LNCaP clone FGC (cell line): ENCODE measurements at regions not wholly inside any gene's neighbourhood (a gene's known extent, or its start where the extent isn't known, plus 50 kb on each side); places are given as distances from the start of the nearest gene placed in this dataset.

ENCODE experiments used
- DNase-seq: peaks from one replicate; pipeline ENCODE4 v3.0.0-alpha.2; 2011; ENCODE audit warnings: low read depth
- H3K4me3 ChIP-seq: 2 replicates; pipeline ENCODE4 v1.5.1; 2011; ENCODE audit warnings: mild to moderate bottlenecking, low read depth, low read length, control low read depth
- TF ChIP-seq, protein P1 (sequence below): IDR thresholded peaks from 2 replicates; pipeline ENCODE4 v1.5.1; 2012; ENCODE audit warnings: mild to moderate bottlenecking; ENCODE audit not compliant: control insufficient read depth, insufficient read depth; ENCODE audit errors: extremely low read depth

DNA sequence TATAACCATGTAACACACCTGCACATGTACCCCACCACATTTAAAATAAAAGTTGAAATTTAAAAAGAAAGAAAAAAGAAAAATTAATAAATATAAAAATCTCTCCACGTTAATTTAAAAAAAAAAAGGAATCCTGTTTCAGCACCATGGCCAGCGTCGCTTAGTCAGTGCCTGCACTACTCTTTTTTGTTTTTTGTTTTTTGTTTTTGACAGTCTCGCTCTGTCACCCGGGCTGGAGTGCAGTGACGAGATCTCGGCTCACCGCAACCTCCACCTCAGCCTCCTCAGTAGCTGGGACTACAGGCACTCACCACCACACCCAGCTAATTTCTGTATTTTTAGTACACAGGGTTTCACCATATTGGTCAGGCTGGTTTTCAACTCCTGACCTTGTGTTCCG lies 835.9 kb downstream of the UQCRFS1 start:
- H3K4me3 ChIP-seq: no peak overlapping the region
- DNase-seq: no peak
- TF ChIP-seq, protein P1, sequence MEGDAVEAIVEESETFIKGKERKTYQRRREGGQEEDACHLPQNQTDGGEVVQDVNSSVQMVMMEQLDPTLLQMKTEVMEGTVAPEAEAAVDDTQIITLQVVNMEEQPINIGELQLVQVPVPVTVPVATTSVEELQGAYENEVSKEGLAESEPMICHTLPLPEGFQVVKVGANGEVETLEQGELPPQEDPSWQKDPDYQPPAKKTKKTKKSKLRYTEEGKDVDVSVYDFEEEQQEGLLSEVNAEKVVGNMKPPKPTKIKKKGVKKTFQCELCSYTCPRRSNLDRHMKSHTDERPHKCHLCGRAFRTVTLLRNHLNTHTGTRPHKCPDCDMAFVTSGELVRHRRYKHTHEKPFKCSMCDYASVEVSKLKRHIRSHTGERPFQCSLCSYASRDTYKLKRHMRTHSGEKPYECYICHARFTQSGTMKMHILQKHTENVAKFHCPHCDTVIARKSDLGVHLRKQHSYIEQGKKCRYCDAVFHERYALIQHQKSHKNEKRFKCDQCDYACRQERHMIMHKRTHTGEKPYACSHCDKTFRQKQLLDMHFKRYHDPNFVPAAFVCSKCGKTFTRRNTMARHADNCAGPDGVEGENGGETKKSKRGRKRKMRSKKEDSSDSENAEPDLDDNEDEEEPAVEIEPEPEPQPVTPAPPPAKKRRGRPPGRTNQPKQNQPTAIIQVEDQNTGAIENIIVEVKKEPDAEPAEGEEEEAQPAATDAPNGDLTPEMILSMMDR: no peak

DNA sequence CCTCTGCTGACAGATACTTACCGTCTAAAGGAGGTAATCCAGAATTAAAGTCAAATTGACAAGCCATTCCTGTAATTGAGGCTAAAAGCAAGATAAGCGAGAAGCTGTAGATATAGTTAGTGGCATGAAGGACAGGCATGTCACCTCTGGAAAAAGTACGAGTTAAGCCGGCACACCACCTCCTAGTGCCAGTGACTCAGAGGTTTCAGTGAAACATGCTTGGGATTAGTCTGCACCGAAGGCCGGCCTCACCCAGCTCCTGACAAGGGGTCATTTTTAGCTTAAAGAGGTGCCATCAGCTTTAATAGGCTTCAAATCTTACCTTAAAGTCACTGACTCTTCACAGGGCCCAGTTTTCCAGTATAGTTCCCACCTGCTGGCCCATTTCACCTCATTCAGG lies 838.0 kb downstream of the UQCRFS1 start:
- no peak overlapping the region for H3K4me3 ChIP-seq
- no peak for DNase-seq
- TF ChIP-seq, protein P1: no peak

DNA sequence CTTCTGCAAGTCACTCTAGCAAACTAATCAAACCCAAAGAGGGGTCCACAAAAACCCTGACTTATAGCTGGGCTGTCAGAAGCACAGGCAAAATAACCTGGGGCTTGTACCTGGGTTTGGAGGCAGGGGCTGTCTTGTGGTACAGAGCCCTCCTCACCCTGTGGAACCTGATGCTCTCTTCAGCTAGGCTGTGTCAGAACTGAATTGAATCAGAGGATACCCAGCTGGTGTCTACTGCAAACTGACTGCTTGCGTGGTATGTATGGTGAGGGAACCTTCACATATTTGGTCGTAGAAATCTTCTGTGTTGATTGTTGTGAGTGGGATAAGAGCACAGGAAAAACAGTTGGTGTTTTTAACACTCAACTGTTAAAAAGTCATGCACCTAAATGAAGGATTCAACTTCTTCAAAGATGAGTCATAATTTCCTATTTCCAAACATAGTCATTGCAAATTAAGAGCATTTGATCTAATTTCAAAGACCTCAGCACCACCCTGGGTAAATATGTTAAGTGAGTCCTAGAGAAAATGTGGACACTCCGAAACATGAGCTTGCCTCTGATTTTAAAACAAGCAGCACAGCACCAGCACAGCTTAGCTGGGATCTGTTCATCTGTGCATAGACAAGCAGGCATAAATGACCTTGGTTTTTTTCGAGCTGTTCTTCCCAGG lies 840.2 kb downstream of the UQCRFS1 start:
- no peak for DNase-seq

DNA sequence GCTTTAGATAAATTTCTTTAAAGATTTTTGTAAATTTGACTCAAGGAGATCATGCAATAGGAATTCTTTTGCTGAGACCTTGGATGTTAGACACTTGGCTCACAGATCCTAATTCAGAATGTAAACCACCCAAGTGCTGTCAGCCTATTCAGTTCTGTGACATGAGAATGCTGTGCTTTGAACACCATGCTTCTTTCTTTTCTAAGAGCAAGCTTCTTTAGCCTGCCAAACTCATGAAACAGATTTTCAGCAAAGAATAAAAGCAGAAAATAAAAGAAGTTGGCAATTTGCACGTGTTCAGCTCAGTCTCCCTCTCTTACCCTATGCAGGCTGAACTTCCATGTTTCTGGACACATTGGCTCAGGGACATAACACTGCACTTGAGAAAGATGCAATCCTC lies 845.8 kb downstream of the UQCRFS1 start:
- no peak overlapping the region for H3K4me3 ChIP-seq
- TF ChIP-seq, protein P1: no peak
- no peak for DNase-seq

More for the DNA sequence above, 840.2 kb downstream of the UQCRFS1 start:
- TF ChIP-seq, protein P1: no peak
- no peak overlapping the region for H3K4me3 ChIP-seq

DNA sequence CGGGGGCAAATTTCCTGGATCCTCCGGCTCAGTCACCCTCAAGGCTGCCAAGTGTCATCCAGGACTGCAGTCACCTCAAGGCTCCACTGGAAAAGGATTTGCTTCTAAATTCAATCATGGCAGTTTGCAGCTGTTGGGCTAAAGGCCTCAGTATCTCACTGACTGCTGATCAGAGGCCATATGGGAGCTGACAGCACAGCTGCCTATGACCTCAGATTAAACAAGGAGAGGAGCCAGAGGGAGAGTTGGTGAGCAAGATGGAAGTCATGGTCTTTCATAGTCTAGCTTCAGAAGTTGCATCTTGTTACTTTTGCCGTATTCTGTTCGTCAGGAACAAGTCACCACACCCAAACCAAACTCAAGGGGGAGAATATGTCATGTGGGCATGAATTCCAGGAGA lies 849.7 kb downstream of the UQCRFS1 start:
- TF ChIP-seq, protein P1: no peak
- DNase-seq: no peak
- H3K4me3 ChIP-seq: no peak overlapping the region

DNA sequence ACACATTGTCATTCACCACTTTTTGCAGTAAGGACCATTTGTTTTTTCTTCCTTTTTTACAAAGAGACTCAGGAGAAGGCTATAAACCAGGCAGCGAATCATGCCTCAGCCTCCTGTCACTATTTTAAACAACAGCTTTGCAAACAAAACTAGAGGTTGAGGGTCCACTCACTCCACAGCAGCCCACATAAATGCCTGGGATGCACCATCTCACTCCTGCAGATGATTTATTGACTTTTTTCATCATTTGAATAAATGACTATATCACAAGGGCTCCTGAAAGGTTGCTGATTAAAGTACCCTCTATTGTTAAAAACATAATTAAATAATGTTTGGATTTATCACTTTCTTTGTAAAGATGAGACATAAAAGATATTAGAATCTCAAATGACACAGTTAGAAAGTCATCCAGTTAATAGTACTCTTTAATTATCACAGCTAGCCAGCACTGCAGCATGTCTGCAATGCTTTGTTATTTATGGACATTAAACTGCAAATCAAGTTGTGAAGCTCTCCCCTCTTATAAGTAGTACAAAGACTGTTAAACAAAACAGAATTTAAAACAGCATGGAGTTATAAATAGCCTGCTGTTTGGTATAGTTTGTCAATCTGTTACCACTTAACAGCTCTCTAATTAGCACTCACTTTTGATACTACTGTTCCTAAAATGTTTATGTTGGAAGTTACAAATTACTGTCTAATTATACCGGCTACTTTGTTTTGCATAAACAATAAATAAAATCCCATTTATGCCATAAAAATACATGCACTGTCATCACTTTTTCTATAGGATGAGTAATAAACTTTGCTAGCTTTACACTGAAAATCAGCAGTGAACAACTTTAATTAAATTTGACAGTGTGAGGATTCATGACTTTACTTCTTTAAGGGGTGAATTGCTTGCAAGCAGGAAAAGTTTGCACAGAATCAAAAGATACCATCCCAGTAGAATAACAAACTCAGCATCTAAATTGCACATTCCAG lies 853.2 kb downstream of the UQCRFS1 start:
- no peak overlapping the region for H3K4me3 ChIP-seq
- TF ChIP-seq, protein P1: no peak
- DNase-seq: no peak
